ENCODE measurements at regions not wholly inside any gene's neighbourhood (a gene's known extent, or its start where the extent isn't known, plus 50 kb on each side); places are given as distances from the start of the nearest gene placed in this dataset.

DNA sequence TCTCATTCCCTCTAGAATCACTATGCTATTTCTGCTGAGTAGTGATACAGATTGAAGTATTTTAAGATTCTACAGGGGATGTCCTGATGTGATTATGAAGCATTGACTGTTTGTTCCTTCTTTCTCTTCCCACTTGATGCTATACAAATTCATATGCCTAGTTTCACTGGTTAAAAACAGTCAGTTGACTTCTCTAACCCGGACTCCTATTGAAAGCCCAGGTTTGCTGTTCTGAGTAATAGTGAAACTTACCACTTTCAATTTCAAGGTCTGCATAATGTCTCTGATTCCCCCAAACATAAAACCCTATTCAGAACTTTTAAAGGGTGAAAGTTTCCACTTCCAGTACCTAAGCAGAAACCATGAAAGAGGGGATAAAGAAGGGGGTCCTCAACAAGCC, 117.7 kb upstream of the RPL10L start:
- TF ChIP-seq CBX3 (IDR thresholded peaks at IDR 0.05; ENCODE audit: low read depth), result no peak
- no peak for TF ChIP-seq CEBPB (IDR thresholded peaks at IDR 0.05; ENCODE audit: low read depth)
- no peak for TF ChIP-seq SRF (IDR thresholded peaks at IDR 0.05; ENCODE audit: low read depth)
- no peak for TF ChIP-seq ELF1 (IDR thresholded peaks at IDR 0.05; ENCODE audit: borderline replicate concordance, low read depth)
- TF ChIP-seq, protein P1, sequence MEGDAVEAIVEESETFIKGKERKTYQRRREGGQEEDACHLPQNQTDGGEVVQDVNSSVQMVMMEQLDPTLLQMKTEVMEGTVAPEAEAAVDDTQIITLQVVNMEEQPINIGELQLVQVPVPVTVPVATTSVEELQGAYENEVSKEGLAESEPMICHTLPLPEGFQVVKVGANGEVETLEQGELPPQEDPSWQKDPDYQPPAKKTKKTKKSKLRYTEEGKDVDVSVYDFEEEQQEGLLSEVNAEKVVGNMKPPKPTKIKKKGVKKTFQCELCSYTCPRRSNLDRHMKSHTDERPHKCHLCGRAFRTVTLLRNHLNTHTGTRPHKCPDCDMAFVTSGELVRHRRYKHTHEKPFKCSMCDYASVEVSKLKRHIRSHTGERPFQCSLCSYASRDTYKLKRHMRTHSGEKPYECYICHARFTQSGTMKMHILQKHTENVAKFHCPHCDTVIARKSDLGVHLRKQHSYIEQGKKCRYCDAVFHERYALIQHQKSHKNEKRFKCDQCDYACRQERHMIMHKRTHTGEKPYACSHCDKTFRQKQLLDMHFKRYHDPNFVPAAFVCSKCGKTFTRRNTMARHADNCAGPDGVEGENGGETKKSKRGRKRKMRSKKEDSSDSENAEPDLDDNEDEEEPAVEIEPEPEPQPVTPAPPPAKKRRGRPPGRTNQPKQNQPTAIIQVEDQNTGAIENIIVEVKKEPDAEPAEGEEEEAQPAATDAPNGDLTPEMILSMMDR (IDR thresholded peaks at IDR 0.05 in 2 of 3, conservative IDR thresholded peaks at IDR 0.05 in 1 of 3; ENCODE audit: borderline replicate concordance in 1 of 3, insufficient read depth in 1 of 3, low read depth in 2 of 3, low read length in 2 of 3), result no peak
- TF ChIP-seq ZFX (IDR thresholded peaks at IDR 0.05), result no peak
- no peak for TF ChIP-seq RAD21 (IDR thresholded peaks at IDR 0.05; ENCODE audit: low read depth)
- no peak for TF ChIP-seq POLR2AphosphoS5 (IDR thresholded peaks at IDR 0.05; ENCODE audit: low read depth, low read length)
- Histone ChIP-seq H3K79me2 (ENCODE audit: insufficient read depth, low read length) (no peaks in the 10 kb centered on the region), H3K4me3 (replicated peaks in 1 of 2; ENCODE audit: low read depth in 1 of 2, low read length in 2 of 2) (no peak overlapping the region), H4K20me1 (ENCODE audit: insufficient read depth) (no peaks in the 10 kb centered on the region), H3K4me2 (ENCODE audit: low read length) (no peak overlapping the region), H3K27ac (ENCODE audit: low read depth, low read length) (no peak overlapping the region), H3K9me3 (ENCODE audit: control insufficient read depth in 1 of 2, insufficient read depth in 1 of 2, low read depth in 1 of 2, low read length in 2 of 2) (no peaks in the 10 kb centered on the region), H3K36me3 (ENCODE audit: control insufficient read depth in 1 of 2, insufficient read depth in 2 of 2, low read length in 2 of 2) (no peaks in the 10 kb centered on the region), H3K9ac (ENCODE audit: low read length) (no peak overlapping the region), H3K9me2 (ENCODE audit: insufficient read depth) (no peaks in the 10 kb centered on the region), H3K4me1 (ENCODE audit: control insufficient read depth in 1 of 2, insufficient read depth in 2 of 2, low read length in 2 of 2) (no peaks in the 10 kb centered on the region), H3K27me3 (ENCODE audit: insufficient read depth, low read length) (no peaks in the 10 kb centered on the region), H2AFZ (ENCODE audit: low read depth, low read length, poor library complexity, severe bottlenecking) (no peak overlapping the region)
- CTCF ChIA-PET, result no interaction called here
- BruUV-seq (replicated peaks), result no TSS peak
- intact Hi-C loops (cut with micrococcal nuclease), result no loop called here
- DNase-seq (ENCODE audit: low read depth, low spot score), result no peak
- ATAC-seq, result no peak
- POLR2A ChIA-PET, result no interaction called here
- RAD21 ChIA-PET (ENCODE audit: low non-redundant PET in 1 of 2, low total read pairs in 2 of 2, uncharacterized antibody in 2 of 2, unreplicated experiment in 2 of 2), result no interaction called here

DNA sequence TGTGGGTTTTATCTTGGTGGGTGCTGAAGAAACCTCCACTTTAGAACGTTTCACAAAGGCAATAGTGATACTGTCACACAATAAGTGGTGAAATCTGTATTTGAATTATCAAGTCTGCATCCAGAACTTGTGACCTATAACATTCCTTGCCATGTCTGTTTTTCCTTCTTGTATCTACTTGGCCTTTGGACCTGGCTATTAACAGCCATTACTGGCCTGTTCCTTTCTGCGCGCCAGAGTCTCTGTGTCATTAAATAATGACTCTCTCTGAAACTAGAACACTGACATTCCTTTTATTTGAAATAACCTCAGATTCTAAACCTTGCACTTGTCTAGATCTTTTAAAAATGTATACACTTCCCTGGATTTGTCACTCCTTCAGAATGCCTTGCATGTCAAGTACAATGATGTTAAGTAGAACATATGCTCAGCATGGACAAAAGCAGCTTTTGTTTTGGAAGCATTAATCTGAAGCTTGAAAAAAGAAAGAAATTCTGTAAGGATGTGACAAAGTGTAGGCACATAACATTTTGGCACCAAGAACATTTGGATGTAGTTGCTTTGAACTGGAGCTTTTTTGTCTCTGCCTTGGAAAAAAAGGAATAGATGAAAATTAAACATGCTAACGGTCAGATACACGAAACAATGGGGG, 95.5 kb upstream of the RPL10L start:
- no peaks in the 10 kb centered on the region for H3K27me3 ChIP-seq (ENCODE audit: insufficient read depth, low read length)
- H3K4me2 ChIP-seq (ENCODE audit: low read length), result no peak overlapping the region
- no peak overlapping the region for H3K4me3 ChIP-seq (replicated peaks in 1 of 2; ENCODE audit: low read depth in 1 of 2, low read length in 2 of 2)
- ChIA-PET CTCF (no interaction called here), POLR2A (no interaction called here), RAD21 (ENCODE audit: low non-redundant PET in 1 of 2, low total read pairs in 2 of 2, uncharacterized antibody in 2 of 2, unreplicated experiment in 2 of 2) (no interaction called here)
- no peak overlapping the region for H3K27ac ChIP-seq (ENCODE audit: low read depth, low read length)
- no peak for DNase-seq (ENCODE audit: low read depth, low spot score)
- no peaks in the 10 kb centered on the region for H3K9me3 ChIP-seq (ENCODE audit: control insufficient read depth in 1 of 2, insufficient read depth in 1 of 2, low read depth in 1 of 2, low read length in 2 of 2)
- no peak for ATAC-seq
- H4K20me1 ChIP-seq (ENCODE audit: insufficient read depth), result no peaks in the 10 kb centered on the region
- no peak overlapping the region for H2AFZ ChIP-seq (ENCODE audit: low read depth, low read length, poor library complexity, severe bottlenecking)
- intact Hi-C loops (cut with micrococcal nuclease), result no loop called here
- H3K36me3 ChIP-seq (ENCODE audit: control insufficient read depth in 1 of 2, insufficient read depth in 2 of 2, low read length in 2 of 2), result no peaks in the 10 kb centered on the region
- no peaks in the 10 kb centered on the region for H3K4me1 ChIP-seq (ENCODE audit: control insufficient read depth in 1 of 2, insufficient read depth in 2 of 2, low read length in 2 of 2)
- no peak overlapping the region for H3K9ac ChIP-seq (ENCODE audit: low read length)
- no peaks in the 10 kb centered on the region for H3K79me2 ChIP-seq (ENCODE audit: insufficient read depth, low read length)
- BruUV-seq (replicated peaks), result no TSS peak
- H3K9me2 ChIP-seq (ENCODE audit: insufficient read depth), result no peaks in the 10 kb centered on the region
- TF ChIP-seq ELF1 (IDR thresholded peaks at IDR 0.05; ENCODE audit: borderline replicate concordance, low read depth) (no peak), CEBPB (IDR thresholded peaks at IDR 0.05; ENCODE audit: low read depth) (no peak), TCF7L2 (IDR thresholded peaks at IDR 0.05; ENCODE audit: borderline replicate concordance, extremely low read depth, insufficient read depth, insufficient read length) (no peak), SIN3A (IDR thresholded peaks at IDR 0.05; ENCODE audit: low read depth) (no peak), FOSL1 (IDR thresholded peaks at IDR 0.05; ENCODE audit: low read depth) (no peak), EZH2phosphoT487 (IDR thresholded peaks at IDR 0.05; ENCODE audit: borderline replicate concordance) (no peak), RAD21 (IDR thresholded peaks at IDR 0.05; ENCODE audit: low read depth) (no peak), POLR2AphosphoS5 (IDR thresholded peaks at IDR 0.05; ENCODE audit: low read depth, low read length) (no peak), POLR2A (IDR thresholded peaks at IDR 0.05; ENCODE audit: borderline replicate concordance, extremely low read depth, insufficient read depth, insufficient read length) (no peak), EZH2 (IDR thresholded peaks at IDR 0.05) (no peak), ZFX (IDR thresholded peaks at IDR 0.05) (no peak)
- TF ChIP-seq, protein P1 (IDR thresholded peaks at IDR 0.05 in 2 of 3, conservative IDR thresholded peaks at IDR 0.05 in 1 of 3; ENCODE audit: borderline replicate concordance in 1 of 3, insufficient read depth in 1 of 3, low read depth in 2 of 3, low read length in 2 of 3), result no peak
- TF ChIP-seq, protein P2, sequence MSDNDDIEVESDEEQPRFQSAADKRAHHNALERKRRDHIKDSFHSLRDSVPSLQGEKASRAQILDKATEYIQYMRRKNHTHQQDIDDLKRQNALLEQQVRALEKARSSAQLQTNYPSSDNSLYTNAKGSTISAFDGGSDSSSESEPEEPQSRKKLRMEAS (IDR thresholded peaks at IDR 0.05), result no peak
